ENCODE measurements at regions not wholly inside any gene's neighbourhood (a gene's known extent, or its start where the extent isn't known, plus 50 kb on each side); places are given as distances from the start of the nearest gene placed in this dataset.

- no peak for ATAC-seq
- intact Hi-C loops (cut with DNase I, micrococcal nuclease): no loop called here
- Histone ChIP-seq H3K36me3 (ENCODE audit: low read depth) (no peaks in the 10 kb centered on the region), H3K4me3 (no peak overlapping the region), H3K4me1 (ENCODE audit: low read depth) (no peaks in the 10 kb centered on the region), H3K9me3 (no peaks in the 10 kb centered on the region)
- DNase-seq: no peak
- TF ChIP-seq CTCF (IDR thresholded peaks at IDR 0.05): no peak
These were observed 573.8 kb upstream of the NDST4 start for GRCh38 chr4:115687052-115687755.

- intact Hi-C loops (cut with DNase I, micrococcal nuclease): no loop called here
- Histone ChIP-seq H3K36me3 (ENCODE audit: low read depth) (no peaks in the 10 kb centered on the region), H3K9me3 (no peaks in the 10 kb centered on the region), H3K4me1 (ENCODE audit: low read depth) (no peaks in the 10 kb centered on the region), H3K4me3 (no peak overlapping the region)
- TF ChIP-seq CTCF (IDR thresholded peaks at IDR 0.05): no peak
- ATAC-seq (no peak), DNase-seq (no peak)
These were observed 565.1 kb upstream of the NDST4 start for GRCh38 chr4:115678425-115678941.

DNA sequence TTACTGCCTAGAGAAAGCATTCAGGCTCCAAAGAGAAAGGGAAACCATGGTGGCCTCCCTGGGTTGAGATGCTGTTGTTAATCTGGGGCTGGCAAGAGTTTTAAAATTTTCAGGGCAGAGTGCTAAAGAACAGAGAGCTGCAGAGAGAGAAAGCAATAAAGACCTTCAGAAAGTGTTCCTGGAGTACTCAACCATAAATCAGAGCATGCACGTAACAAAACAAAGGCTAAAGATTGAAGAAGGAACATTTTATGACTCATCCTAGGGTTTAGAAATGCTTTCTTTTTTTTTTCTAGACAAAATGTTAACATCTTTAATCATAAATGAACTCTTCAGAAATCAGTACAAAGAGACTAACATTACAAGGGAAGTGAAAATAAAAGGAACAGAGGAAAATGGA is 562.3 kb upstream of the NDST4 start:
- intact Hi-C loops (cut with DNase I, micrococcal nuclease): no loop called here
- no peak for TF ChIP-seq CTCF (IDR thresholded peaks at IDR 0.05)
- Histone ChIP-seq H3K4me3 (no peak overlapping the region), H3K4me1 (ENCODE audit: low read depth) (no peaks in the 10 kb centered on the region), H3K9me3 (no peaks in the 10 kb centered on the region), H3K36me3 (ENCODE audit: low read depth) (no peaks in the 10 kb centered on the region)
- ATAC-seq: no peak
- DNase-seq: no peak

- intact Hi-C loops (cut with DNase I, micrococcal nuclease): no loop called here
- no peaks in the 10 kb centered on the region for H3K9me3 ChIP-seq
- no peak overlapping the region for H3K4me3 ChIP-seq
- no peak for TF ChIP-seq CTCF (IDR thresholded peaks at IDR 0.05)
- DNase-seq (no peak), ATAC-seq (no peak)
- H3K36me3 ChIP-seq (ENCODE audit: low read depth): no peaks in the 10 kb centered on the region
- no peaks in the 10 kb centered on the region for H3K4me1 ChIP-seq (ENCODE audit: low read depth)
These were observed 561.1 kb upstream of the NDST4 start for GRCh38 chr4:115674485-115674884.

DNA sequence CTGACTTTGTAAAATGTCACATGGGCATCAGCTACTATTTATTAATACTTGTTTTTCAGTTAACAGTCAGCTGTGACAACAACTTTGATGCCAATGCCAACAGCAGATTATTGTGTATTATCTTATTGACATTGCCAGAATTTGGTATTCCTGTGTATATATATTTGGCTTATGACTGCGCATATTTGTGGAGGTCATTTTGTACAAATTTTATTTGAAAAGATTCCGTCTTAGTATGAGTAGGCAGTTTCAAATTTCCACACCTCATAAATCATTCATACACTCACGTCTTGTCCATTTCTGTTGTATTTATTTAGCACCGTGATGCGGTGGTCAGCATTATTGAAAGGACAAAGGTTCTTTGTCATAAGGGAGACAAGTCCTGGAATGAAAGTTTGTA is 558.2 kb upstream of the NDST4 start:
- intact Hi-C loops (cut with DNase I, micrococcal nuclease): no loop called here
- ATAC-seq (no peak), DNase-seq (no peak)
- no peaks in the 10 kb centered on the region for H3K4me1 ChIP-seq (ENCODE audit: low read depth)
- no peak for TF ChIP-seq CTCF (IDR thresholded peaks at IDR 0.05)
- H3K4me3 ChIP-seq: no peak overlapping the region
- H3K36me3 ChIP-seq (ENCODE audit: low read depth): no peaks in the 10 kb centered on the region
- no peaks in the 10 kb centered on the region for H3K9me3 ChIP-seq

Measured in mucosa of descending colon (tissue), 3 donors.